ENCODE measurements at regions not wholly inside any gene's neighbourhood (a gene's known extent, or its start where the extent isn't known, plus 50 kb on each side); places are given as distances from the start of the nearest gene placed in this dataset.

DNA sequence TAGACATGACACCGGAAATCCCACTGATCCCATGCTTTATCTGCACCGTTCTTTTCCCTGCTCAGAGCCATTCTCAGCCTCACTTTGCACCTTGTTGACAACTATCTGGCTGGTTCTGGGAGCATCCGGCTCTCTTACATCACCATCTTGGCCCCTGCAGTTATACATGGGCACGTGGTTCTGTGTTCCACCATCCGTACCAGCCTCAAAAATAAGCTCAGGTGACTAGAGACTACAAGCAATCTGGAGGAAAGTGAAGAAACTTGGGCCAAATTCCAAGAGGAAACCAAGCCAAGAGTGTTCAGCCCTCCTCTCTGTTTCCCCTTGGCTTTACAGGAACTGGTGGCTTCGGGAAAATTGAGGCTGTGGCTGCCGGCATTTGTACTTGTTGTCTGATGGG lies 244.6 kb upstream of the ACVR2A start:
- Histone ChIP-seq H3K27ac (ENCODE audit: insufficient read length, low read depth, low read length) (no peak overlapping the region), H2AFZ (ENCODE audit: low read length) (no peak overlapping the region), H4K5ac (ENCODE audit: insufficient read length, low read depth, low read length) (no peak overlapping the region), H3K56ac (ENCODE audit: insufficient read length, low read depth, low read length) (no peak overlapping the region), H2BK5ac (ENCODE audit: insufficient read length, low read length) (no peak overlapping the region), H2BK120ac (ENCODE audit: low read depth, low read length, poor library complexity, severe bottlenecking) (no peak overlapping the region), H2BK15ac (ENCODE audit: low read depth, low read length) (no peak overlapping the region), H3K4me2 (ENCODE audit: insufficient read depth, insufficient read length, low read length) (no peak overlapping the region), H4K20me1 (ENCODE audit: control insufficient read depth, insufficient read depth, insufficient read length) (no peaks in the 10 kb centered on the region), H3K9me3 (ENCODE audit: control insufficient read depth, low read depth, low read length) (no peaks in the 10 kb centered on the region), H4K8ac (replicated peaks; ENCODE audit: insufficient read length, low read depth, low read length) (no peak overlapping the region), H3K79me1 (ENCODE audit: insufficient read depth, low read depth, low read length, poor library complexity, severe bottlenecking) (no peaks in the 10 kb centered on the region), H4K91ac (ENCODE audit: insufficient read length, low read depth, low read length) (no peak overlapping the region), H3K23me2 (ENCODE audit: insufficient read length, low read depth, low read length, poor library complexity, severe bottlenecking) (no peaks in the 10 kb centered on the region), H3K23ac (ENCODE audit: insufficient read length, low read depth, low read length) (no peak overlapping the region), H3K4me1 (ENCODE audit: insufficient read depth, low read length) (peaks cover 10% of the 10 kb centered on the region), H2BK12ac (ENCODE audit: insufficient read length, low read depth, low read length) (no peak overlapping the region), H2BK20ac (ENCODE audit: low read depth, low read length, poor library complexity, severe bottlenecking) (no peak overlapping the region), H3T11ph (ENCODE audit: low read length) (no peak overlapping the region), H2AK5ac (ENCODE audit: insufficient read length, low read length) (no peak overlapping the region), H3K14ac (ENCODE audit: insufficient read depth, low read length) (no peak overlapping the region), H3K18ac (ENCODE audit: insufficient read length, low read depth, low read length) (no peak overlapping the region), H3K79me2 (ENCODE audit: insufficient read depth, low read length) (no peaks in the 10 kb centered on the region), H3K4ac (ENCODE audit: low read depth, low read length) (no peak overlapping the region), H3K9ac (ENCODE audit: extremely low read depth, insufficient read length, low read length) (no peak overlapping the region), H3K27me3 (ENCODE audit: insufficient read depth, low read length) (no peaks in the 10 kb centered on the region)
- Mint-ChIP-seq H3K27me3 (ENCODE audit: low read depth) (peaks cover 8% of the 10 kb centered on the region), H3K9me3 (peaks cover 6 to 7% of the 10 kb centered on the region in 2 experiments), H3K4me1 (peaks cover 28 to 32% of the 10 kb centered on the region in 2 experiments), H3K36me3 (ENCODE audit: insufficient read depth in 1 of 3, low read depth in 3 of 3) (peaks cover 2 to 16% (median 5%) of the 10 kb centered on the region in 3 experiments; a peak in 6 of 7 replicates), H3K4me3 (no peak overlapping the region), H3K27ac (peak overlapping the region in 1 of 3 experiments; percentile 12; a peak in 2 of 7 replicates)
- TF ChIP-seq, protein P1, sequence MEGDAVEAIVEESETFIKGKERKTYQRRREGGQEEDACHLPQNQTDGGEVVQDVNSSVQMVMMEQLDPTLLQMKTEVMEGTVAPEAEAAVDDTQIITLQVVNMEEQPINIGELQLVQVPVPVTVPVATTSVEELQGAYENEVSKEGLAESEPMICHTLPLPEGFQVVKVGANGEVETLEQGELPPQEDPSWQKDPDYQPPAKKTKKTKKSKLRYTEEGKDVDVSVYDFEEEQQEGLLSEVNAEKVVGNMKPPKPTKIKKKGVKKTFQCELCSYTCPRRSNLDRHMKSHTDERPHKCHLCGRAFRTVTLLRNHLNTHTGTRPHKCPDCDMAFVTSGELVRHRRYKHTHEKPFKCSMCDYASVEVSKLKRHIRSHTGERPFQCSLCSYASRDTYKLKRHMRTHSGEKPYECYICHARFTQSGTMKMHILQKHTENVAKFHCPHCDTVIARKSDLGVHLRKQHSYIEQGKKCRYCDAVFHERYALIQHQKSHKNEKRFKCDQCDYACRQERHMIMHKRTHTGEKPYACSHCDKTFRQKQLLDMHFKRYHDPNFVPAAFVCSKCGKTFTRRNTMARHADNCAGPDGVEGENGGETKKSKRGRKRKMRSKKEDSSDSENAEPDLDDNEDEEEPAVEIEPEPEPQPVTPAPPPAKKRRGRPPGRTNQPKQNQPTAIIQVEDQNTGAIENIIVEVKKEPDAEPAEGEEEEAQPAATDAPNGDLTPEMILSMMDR (conservative IDR thresholded peaks at IDR 0.05), result no peak
- DNase-seq, result no peak
- no CpG with 5 or more reads among the region's 7 CpGs for WGBS (ENCODE audit: extremely low coverage, insufficient read length, low lambda C conversion rate)
